GM12874 (cell line): ENCODE measurements at regions not wholly inside any gene's neighbourhood (a gene's known extent, or its start where the extent isn't known, plus 50 kb on each side); places are given as distances from the start of the nearest gene placed in this dataset.

Experiments used
- CTCF ChIP-seq: IDR thresholded peaks from 2 replicates; pipeline ENCODE4 v1.5.1; 2011; ENCODE audit warnings: low read depth, mild to moderate bottlenecking, control low read depth, low read length, moderate library complexity; ENCODE audit not compliant: insufficient read depth

- no peak for TF ChIP-seq CTCF
Measured at GRCh38 chr2:129884221-129884786, 95.2 kb upstream of the RAB6C start.

GRCh38 chr2:129885735-129886134 is 93.7 kb upstream of the RAB6C start:
- TF ChIP-seq CTCF = 0 out of 2 replicates have a peak, but pooled peaks have one; percentile 6

- no peak for TF ChIP-seq CTCF
Measured at GRCh38 chr2:129887688-129888266, 91.7 kb upstream of the RAB6C start.

GRCh38 chr2:129888461-129888860 is 91.0 kb upstream of the RAB6C start:
- TF ChIP-seq CTCF = no peak

- no peak for TF ChIP-seq CTCF
Measured at GRCh38 chr2:129888896-129889295, 90.6 kb upstream of the RAB6C start.

- no peak for TF ChIP-seq CTCF
Measured at GRCh38 chr2:129891341-129892320, 87.8 kb upstream of the RAB6C start.

GRCh38 chr2:129892360-129892759 is 87.1 kb upstream of the RAB6C start:
- TF ChIP-seq CTCF = no peak
